K562 (cell line): ENCODE measurements at regions not wholly inside any gene's neighbourhood (a gene's known extent, or its start where the extent isn't known, plus 50 kb on each side); places are given as distances from the start of the nearest gene placed in this dataset.
A peak's percentile ranks its signal among the peaks of the same experiment; 100 is the strongest.

Experiments used
- CEBPG ChIP-seq, 3 experiments: fragments of 200-800 bp in 1 of 3; sonication (Bioruptor generic) in 1 of 3; sonication (generic) in 1 of 3; formaldehyde crosslinking in 1 of 3; IDR thresholded peaks in 2 of 3; conservative IDR thresholded peaks in 1 of 3; 2 replicates each; pipeline versions ENCODE4 v1.6.1 to v1.8.0; 2016 to 2022; ENCODE audit warnings: missing compliant biosample characterization in 2 of 3, missing genetic modification characterization in 2 of 3, mild to moderate bottlenecking in 1 of 3, missing genetic modification reagents in 1 of 3
- NR3C1 ChIP-seq: sonication (generic); formaldehyde crosslinking; IDR thresholded peaks from 2 replicates; pipeline ENCODE4 v1.8.1; 2022; ENCODE audit warnings: missing genetic modification reagents
- STAT5B ChIP-seq: fragments of 250-450 bp; sonication (Bioruptor Pico); IDR thresholded peaks from 2 replicates; pipeline ENCODE4 v1.8.0; 2021; ENCODE audit warnings: mild to moderate bottlenecking, inconsistent platforms
- ZNF184 ChIP-seq: sonication (generic); formaldehyde crosslinking; IDR thresholded peaks from 2 replicates; pipeline ENCODE4 v1.5.0; 2020; ENCODE audit warnings: missing genetic modification reagents
- TF ChIP-seq, protein P1 (sequence below): fragments of 150-350 bp; conservative IDR thresholded peaks from 2 replicates; pipeline ENCODE4 v1.6.1; 2014; ENCODE audit warnings: low read length
- TF ChIP-seq, protein P2 (sequence below): sonication (generic); formaldehyde crosslinking; IDR thresholded peaks from 2 replicates; pipeline ENCODE4 v1.5.0; 2020; ENCODE audit warnings: missing genetic modification reagents
- TF ChIP-seq, protein P3 (sequence below): fragments of 250-450 bp; sonication (Bioruptor Pico); IDR thresholded peaks from 2 replicates; pipeline ENCODE4 v1.8.0; 2021; ENCODE audit warnings: borderline replicate concordance, mild to moderate bottlenecking, moderate library complexity; ENCODE audit not compliant: poor library complexity, severe bottlenecking

DNA sequence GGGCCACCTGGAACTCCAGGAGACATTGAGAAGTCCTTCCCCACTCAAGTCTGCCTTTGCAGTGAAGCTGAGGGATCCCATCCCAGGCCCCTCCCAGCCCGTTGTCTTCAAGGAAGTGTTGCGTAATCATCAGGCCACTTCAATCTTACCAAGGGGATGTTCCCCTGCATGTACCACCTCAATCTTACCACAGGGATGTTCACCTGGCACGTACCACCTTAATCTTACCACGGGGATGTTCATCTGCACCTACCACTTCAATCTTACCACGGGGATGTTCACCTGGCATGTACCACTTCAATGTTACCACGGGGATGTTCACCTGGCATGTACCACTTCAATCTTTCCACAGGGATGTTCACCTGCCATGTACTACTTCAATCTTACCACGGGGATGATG is 108.0 kb upstream of the SYN3 start (continued):
- TF ChIP-seq, protein P1, sequence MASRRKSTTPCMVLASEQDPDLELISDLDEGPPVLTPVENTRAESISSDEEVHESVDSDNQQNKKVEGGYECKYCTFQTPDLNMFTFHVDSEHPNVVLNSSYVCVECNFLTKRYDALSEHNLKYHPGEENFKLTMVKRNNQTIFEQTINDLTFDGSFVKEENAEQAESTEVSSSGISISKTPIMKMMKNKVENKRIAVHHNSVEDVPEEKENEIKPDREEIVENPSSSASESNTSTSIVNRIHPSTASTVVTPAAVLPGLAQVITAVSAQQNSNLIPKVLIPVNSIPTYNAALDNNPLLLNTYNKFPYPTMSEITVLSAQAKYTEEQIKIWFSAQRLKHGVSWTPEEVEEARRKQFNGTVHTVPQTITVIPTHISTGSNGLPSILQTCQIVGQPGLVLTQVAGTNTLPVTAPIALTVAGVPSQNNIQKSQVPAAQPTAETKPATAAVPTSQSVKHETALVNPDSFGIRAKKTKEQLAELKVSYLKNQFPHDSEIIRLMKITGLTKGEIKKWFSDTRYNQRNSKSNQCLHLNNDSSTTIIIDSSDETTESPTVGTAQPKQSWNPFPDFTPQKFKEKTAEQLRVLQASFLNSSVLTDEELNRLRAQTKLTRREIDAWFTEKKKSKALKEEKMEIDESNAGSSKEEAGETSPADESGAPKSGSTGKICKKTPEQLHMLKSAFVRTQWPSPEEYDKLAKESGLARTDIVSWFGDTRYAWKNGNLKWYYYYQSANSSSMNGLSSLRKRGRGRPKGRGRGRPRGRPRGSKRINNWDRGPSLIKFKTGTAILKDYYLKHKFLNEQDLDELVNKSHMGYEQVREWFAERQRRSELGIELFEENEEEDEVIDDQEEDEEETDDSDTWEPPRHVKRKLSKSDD, result no peak
- no peak for TF ChIP-seq STAT5B (CRISPR knock-in tag)
- TF ChIP-seq ZNF184 (CRISPR knock-in tag), result no peak
- TF ChIP-seq, protein P2, sequence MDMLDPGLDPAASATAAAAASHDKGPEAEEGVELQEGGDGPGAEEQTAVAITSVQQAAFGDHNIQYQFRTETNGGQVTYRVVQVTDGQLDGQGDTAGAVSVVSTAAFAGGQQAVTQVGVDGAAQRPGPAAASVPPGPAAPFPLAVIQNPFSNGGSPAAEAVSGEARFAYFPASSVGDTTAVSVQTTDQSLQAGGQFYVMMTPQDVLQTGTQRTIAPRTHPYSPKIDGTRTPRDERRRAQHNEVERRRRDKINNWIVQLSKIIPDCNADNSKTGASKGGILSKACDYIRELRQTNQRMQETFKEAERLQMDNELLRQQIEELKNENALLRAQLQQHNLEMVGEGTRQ (CRISPR knock-in tag), result no peak
- TF ChIP-seq, protein P3, sequence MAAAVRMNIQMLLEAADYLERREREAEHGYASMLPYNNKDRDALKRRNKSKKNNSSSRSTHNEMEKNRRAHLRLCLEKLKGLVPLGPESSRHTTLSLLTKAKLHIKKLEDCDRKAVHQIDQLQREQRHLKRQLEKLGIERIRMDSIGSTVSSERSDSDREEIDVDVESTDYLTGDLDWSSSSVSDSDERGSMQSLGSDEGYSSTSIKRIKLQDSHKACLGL (CRISPR knock-in tag), result no peak
- no peak for TF ChIP-seq NR3C1 (CRISPR knock-in tag)
- TF ChIP-seq CEBPG (CRISPR knock-in tag; IDR thresholded peaks at IDR 0.05), result no peak
- peak in 1 of 2 experiments; percentile 70; a peak in 2 of 4 replicates for TF ChIP-seq CEBPG (tag; conservative IDR thresholded peaks at IDR 0.05 in 1 of 2, IDR thresholded peaks at IDR 0.05 in 1 of 2)
